ENCODE measurements at regions not wholly inside any gene's neighbourhood (a gene's known extent, or its start where the extent isn't known, plus 50 kb on each side); places are given as distances from the start of the nearest gene placed in this dataset.
"Not testable (repeated sequence)": the region's sequence is repeated elsewhere in the genome, so short reads cannot be mapped to it uniquely, and the experiment has no call there.

GRCh38 chr2:147006736-147007141, 838.1 kb upstream of the ACVR2A start:
- peak; percentile 49 for ATAC-seq
- no peak for TF ChIP-seq CTCF (IDR thresholded peaks at IDR 0.05)

GRCh38 chr2:147003081-147003480, 841.7 kb upstream of the ACVR2A start:
- Histone ChIP-seq H3K9me3 (peaks cover 0 to 3% of the 10 kb centered on the region in 2 donors), H3K27me3 (no peaks in the 10 kb centered on the region), H3K4me1 (peaks cover 0 to 7% of the 10 kb centered on the region in 2 donors), H3K27ac (no peak overlapping the region), H3K4me3 (no peak overlapping the region), H3K36me3 (no peaks in the 10 kb centered on the region)
- no peak for TF ChIP-seq CTCF (IDR thresholded peaks at IDR 0.05)
- DNase-seq, result no peak
- no peak for ATAC-seq
- intact Hi-C loops (cut with DNase I), result no loop called here

More at GRCh38 chr2:147006736-147007141, 838.1 kb upstream of the ACVR2A start:
- Histone ChIP-seq H3K27ac (no peak overlapping the region), H3K27me3 (no peaks in the 10 kb centered on the region), H3K4me3 (no peak overlapping the region), H3K4me1 (no peaks in the 10 kb centered on the region), H3K9me3 (no peaks in the 10 kb centered on the region), H3K36me3 (no peaks in the 10 kb centered on the region)
- intact Hi-C loops (cut with DNase I), result no loop called here
- peak in 2 of 4 donors; percentile 95 for DNase-seq

- ATAC-seq (no peak), DNase-seq (no peak)
- Histone ChIP-seq H3K4me3 (no peak overlapping the region), H3K36me3 (no peaks in the 10 kb centered on the region), H3K27ac (no peak overlapping the region), H3K27me3 (no peaks in the 10 kb centered on the region), H3K9me3 (peaks cover 0 to 4% of the 10 kb centered on the region in 2 donors), H3K4me1 (peaks cover 0 to 7% of the 10 kb centered on the region in 2 donors)
- intact Hi-C loops (cut with DNase I), result no loop called here
- no peak for TF ChIP-seq CTCF (IDR thresholded peaks at IDR 0.05)
These were observed 842.6 kb upstream of the ACVR2A start for GRCh38 chr2:147002256-147002655.

GRCh38 chr2:147001061-147001460, 843.8 kb upstream of the ACVR2A start:
- peaks cover 0 to 6% of the 10 kb centered on the region in 2 donors for H3K9me3 ChIP-seq
- no peak overlapping the region for H3K27ac ChIP-seq
- H3K4me3 ChIP-seq, result no peak overlapping the region
- no peaks in the 10 kb centered on the region for H3K27me3 ChIP-seq
- no peak for ATAC-seq
- no peaks in the 10 kb centered on the region for H3K36me3 ChIP-seq
- intact Hi-C loops (cut with DNase I), result no loop called here
- no peak for DNase-seq
- H3K4me1 ChIP-seq, result peaks cover 0 to 7% of the 10 kb centered on the region in 2 donors
- no peak for TF ChIP-seq CTCF (IDR thresholded peaks at IDR 0.05)

- H3K9me3 ChIP-seq; H3K36me3 ChIP-seq; ATAC-seq; DNase-seq; intact Hi-C loops (cut with DNase I); H3K4me1 ChIP-seq; H3K27ac ChIP-seq; H3K27me3 ChIP-seq; H3K4me3 ChIP-seq: not testable (repeated sequence)
These were observed 844.7 kb upstream of the ACVR2A start for GRCh38 chr2:147000151-147000550.

DNA sequence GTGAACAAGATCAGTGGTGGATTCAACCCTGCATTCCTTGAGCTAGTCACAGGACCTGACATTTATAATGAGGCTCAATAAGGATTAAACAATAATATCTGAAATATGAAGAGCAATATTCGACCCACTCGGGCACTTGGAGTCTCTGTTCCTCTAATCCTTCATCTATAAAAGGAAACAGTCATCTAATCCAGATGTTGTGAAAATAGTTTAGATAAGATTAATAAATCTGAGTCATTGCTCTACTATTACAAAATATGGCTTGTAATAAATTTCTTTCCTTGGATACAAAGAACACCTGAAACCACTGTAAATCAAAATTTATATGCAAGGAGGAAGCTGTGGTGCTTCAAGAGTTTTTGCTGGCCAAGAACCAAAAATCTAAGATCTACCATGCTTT, 846.9 kb upstream of the ACVR2A start:
- Histone ChIP-seq H3K27me3 (no peaks in the 10 kb centered on the region), H3K9me3 (peaks cover 0 to 6% of the 10 kb centered on the region in 2 donors), H3K36me3 (no peaks in the 10 kb centered on the region), H3K4me1 (peaks cover 0 to 7% of the 10 kb centered on the region in 2 donors), H3K4me3 (no peak overlapping the region), H3K27ac (no peak overlapping the region)
- DNase-seq (no peak), ATAC-seq (no peak)
- intact Hi-C loops (cut with DNase I), result no loop called here
- TF ChIP-seq CTCF (IDR thresholded peaks at IDR 0.05), result no peak

Measured in left lung (tissue), 4 donors.